ENCODE measurements at regions not wholly inside any gene's neighbourhood (a gene's known extent, or its start where the extent isn't known, plus 50 kb on each side); places are given as distances from the start of the nearest gene placed in this dataset.

DNA sequence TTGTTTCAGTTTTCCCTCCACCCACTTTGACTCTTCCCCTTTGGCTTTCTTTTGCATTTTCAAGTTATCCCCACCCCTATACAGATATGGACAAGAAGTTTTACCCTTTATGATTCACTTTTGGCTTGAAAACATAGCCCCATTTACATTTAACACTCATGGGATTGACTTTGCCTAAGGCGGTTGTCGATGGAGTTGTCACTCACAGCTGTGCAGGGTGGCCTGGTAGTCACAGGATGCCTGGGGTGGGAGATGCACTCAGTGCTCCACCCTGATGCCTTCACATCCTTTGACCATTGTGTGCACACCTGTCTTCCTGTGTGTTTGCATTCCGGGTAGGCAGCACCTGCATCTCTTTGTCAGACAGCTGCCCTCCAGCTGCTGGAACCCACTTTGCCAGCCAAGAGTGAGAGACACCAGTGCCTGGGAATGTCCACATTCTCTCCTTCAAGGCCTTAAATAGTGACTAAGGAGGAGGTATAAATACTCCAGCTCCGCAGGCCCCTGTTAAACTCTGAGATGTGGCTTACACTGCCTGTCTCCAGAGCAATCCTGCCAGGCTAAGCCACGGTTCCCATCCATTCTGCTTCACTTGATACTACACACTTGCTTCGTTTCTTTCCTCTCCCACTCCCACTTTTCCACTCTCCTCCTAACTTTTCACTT, 191.5 kb upstream of the SLC24A5 start:
- no peaks in the 10 kb centered on the region for H3F3A ChIP-seq (ENCODE audit: insufficient read depth)
- H3K9me3 ChIP-seq (ENCODE audit: insufficient read depth, low read length) = no peaks in the 10 kb centered on the region
- H4K20me1 ChIP-seq (ENCODE audit: low read depth, low read length) = no peaks in the 10 kb centered on the region
- TF ChIP-seq EZH2phosphoT487 (conservative IDR thresholded peaks at IDR 0.05; ENCODE audit: low read length) (no peak), CTCF (IDR thresholded peaks at IDR 0.05; ENCODE audit: insufficient read depth, low read length, poor library complexity, severe bottlenecking) (no peak)
- H3K9ac ChIP-seq (ENCODE audit: low read length) = no peak overlapping the region
- H3K79me2 ChIP-seq (ENCODE audit: insufficient read depth, low read length) = no peaks in the 10 kb centered on the region
- H3K27me3 ChIP-seq (ENCODE audit: low read length) = no peaks in the 10 kb centered on the region
- no peak overlapping the region for H3K4me3 ChIP-seq (ENCODE audit: insufficient read depth, low read length, poor library complexity, severe bottlenecking)
- no peak overlapping the region for H2AFZ ChIP-seq (ENCODE audit: low read depth, low read length, severe bottlenecking)
- H3K9me2 ChIP-seq (replicated peaks; ENCODE audit: insufficient read depth, low read length) = no peaks in the 10 kb centered on the region
- H3K27ac ChIP-seq (ENCODE audit: low read depth, low read length) = no peak overlapping the region
- H3K36me3 ChIP-seq (ENCODE audit: low read length) = no peaks in the 10 kb centered on the region
- no peak overlapping the region for H3K4me2 ChIP-seq (ENCODE audit: low read depth, low read length, poor library complexity, severe bottlenecking)

GRCh38 chr15:47932261-47932660, 188.5 kb upstream of the SLC24A5 start:
- no peak overlapping the region for H3K4me3 ChIP-seq (ENCODE audit: insufficient read depth, low read length, poor library complexity, severe bottlenecking)
- no peaks in the 10 kb centered on the region for H3K27me3 ChIP-seq (ENCODE audit: low read length)
- H2AFZ ChIP-seq (ENCODE audit: low read depth, low read length, severe bottlenecking) = no peak overlapping the region
- H3K4me2 ChIP-seq (ENCODE audit: low read depth, low read length, poor library complexity, severe bottlenecking) = no peak overlapping the region
- H4K20me1 ChIP-seq (ENCODE audit: low read depth, low read length) = no peaks in the 10 kb centered on the region
- no peaks in the 10 kb centered on the region for H3K9me2 ChIP-seq (replicated peaks; ENCODE audit: insufficient read depth, low read length)
- H3K9me3 ChIP-seq (ENCODE audit: insufficient read depth, low read length) = no peaks in the 10 kb centered on the region
- no peak for TF ChIP-seq EZH2phosphoT487 (conservative IDR thresholded peaks at IDR 0.05; ENCODE audit: low read length)
- TF ChIP-seq CTCF (IDR thresholded peaks at IDR 0.05; ENCODE audit: insufficient read depth, low read length, poor library complexity, severe bottlenecking) = no peak
- H3K27ac ChIP-seq (ENCODE audit: low read depth, low read length) = no peak overlapping the region
- no peaks in the 10 kb centered on the region for H3K79me2 ChIP-seq (ENCODE audit: insufficient read depth, low read length)
- no peak overlapping the region for H3K9ac ChIP-seq (ENCODE audit: low read length)
- no peaks in the 10 kb centered on the region for H3F3A ChIP-seq (ENCODE audit: insufficient read depth)
- no peaks in the 10 kb centered on the region for H3K36me3 ChIP-seq (ENCODE audit: low read length)

DNA sequence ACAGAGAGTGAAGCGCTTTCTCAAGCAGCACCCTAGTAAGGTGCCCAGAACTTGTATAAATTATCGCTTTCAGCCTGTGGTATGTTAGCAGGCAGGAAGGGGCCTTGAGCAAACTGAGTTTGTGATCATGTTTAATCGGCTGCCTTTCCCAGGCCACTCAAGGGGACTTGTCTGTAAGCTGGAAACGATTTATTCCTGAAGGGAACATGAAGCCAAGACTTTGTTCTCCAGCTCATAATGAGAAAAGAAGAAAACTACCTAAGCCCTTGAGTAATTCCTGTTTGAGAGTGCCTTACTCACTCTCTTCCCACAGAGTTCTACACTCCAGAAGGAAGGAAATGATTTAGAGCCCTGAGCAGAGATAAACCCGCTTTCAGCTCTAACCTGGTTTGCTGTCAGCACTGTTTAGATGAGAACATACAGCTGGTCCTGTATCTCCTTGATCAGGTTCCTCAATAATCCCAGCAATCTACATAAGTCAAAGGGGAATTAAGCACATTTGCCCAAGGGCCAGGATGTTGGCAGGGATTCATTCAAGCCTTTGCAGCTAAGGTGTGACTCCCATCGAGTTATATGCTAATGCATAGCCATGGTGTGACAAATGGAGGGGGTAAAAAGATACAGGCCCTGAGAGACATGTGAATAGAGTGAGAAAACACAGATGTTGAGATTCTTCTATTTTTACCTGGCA, 187.7 kb upstream of the SLC24A5 start:
- TF ChIP-seq CTCF (IDR thresholded peaks at IDR 0.05; ENCODE audit: insufficient read depth, low read length, poor library complexity, severe bottlenecking) (no peak), EZH2phosphoT487 (conservative IDR thresholded peaks at IDR 0.05; ENCODE audit: low read length) (no peak)
- H4K20me1 ChIP-seq (ENCODE audit: low read depth, low read length) = no peaks in the 10 kb centered on the region
- no peak overlapping the region for H2AFZ ChIP-seq (ENCODE audit: low read depth, low read length, severe bottlenecking)
- H3K27ac ChIP-seq (ENCODE audit: low read depth, low read length) = no peak overlapping the region
- H3K27me3 ChIP-seq (ENCODE audit: low read length) = no peaks in the 10 kb centered on the region
- no peaks in the 10 kb centered on the region for H3K9me2 ChIP-seq (replicated peaks; ENCODE audit: insufficient read depth, low read length)
- H3K36me3 ChIP-seq (ENCODE audit: low read length) = no peaks in the 10 kb centered on the region
- no peaks in the 10 kb centered on the region for H3K79me2 ChIP-seq (ENCODE audit: insufficient read depth, low read length)
- H3K4me2 ChIP-seq (ENCODE audit: low read depth, low read length, poor library complexity, severe bottlenecking) = no peak overlapping the region
- no peak overlapping the region for H3K9ac ChIP-seq (ENCODE audit: low read length)
- no peaks in the 10 kb centered on the region for H3F3A ChIP-seq (ENCODE audit: insufficient read depth)
- no peaks in the 10 kb centered on the region for H3K9me3 ChIP-seq (ENCODE audit: insufficient read depth, low read length)
- H3K4me3 ChIP-seq (ENCODE audit: insufficient read depth, low read length, poor library complexity, severe bottlenecking) = no peak overlapping the region
